Osteocyte (in vitro differentiated cells): ENCODE measurements at regions not wholly inside any gene's neighbourhood (a gene's known extent, or its start where the extent isn't known, plus 50 kb on each side); places are given as distances from the start of the nearest gene placed in this dataset.

Source experiments
- DNase-seq: peaks from one replicate; pipeline ENCODE4 v3.0.0; 2021; ENCODE audit warnings: mixed read lengths; ENCODE audit not compliant: unreplicated experiment; ENCODE audit errors: extremely low spot score
- H3K27ac Mint-ChIP-seq: one replicate; pipeline ENCODE4 v1.8.0; 2021; ENCODE audit warnings: mild to moderate bottlenecking, mixed read lengths; ENCODE audit not compliant: unreplicated experiment
- H3K27me3 Mint-ChIP-seq: one replicate; pipeline ENCODE4 v1.8.0; 2021; ENCODE audit warnings: mixed read lengths; ENCODE audit not compliant: unreplicated experiment
- H3K36me3 Mint-ChIP-seq: one replicate; pipeline ENCODE4 v1.8.0; 2021; ENCODE audit warnings: mixed read lengths; ENCODE audit not compliant: unreplicated experiment
- H3K4me1 Mint-ChIP-seq: one replicate; pipeline ENCODE4 v1.8.0; 2021; ENCODE audit warnings: mixed read lengths; ENCODE audit not compliant: unreplicated experiment
- H3K4me3 Mint-ChIP-seq: one replicate; pipeline ENCODE4 v1.8.0; 2021; ENCODE audit warnings: mild to moderate bottlenecking, moderate library complexity, mixed read lengths; ENCODE audit not compliant: unreplicated experiment
- H3K9me3 Mint-ChIP-seq: one replicate; pipeline ENCODE4 v1.8.0; 2021; ENCODE audit warnings: mixed read lengths; ENCODE audit not compliant: unreplicated experiment
- CTCF ChIP-seq: fragments of 200-600 bp; sonication (generic); IDR thresholded peaks from 2 replicates; pipeline ENCODE4 v1.5.0; 2021; ENCODE audit warnings: antibody characterized with exemption, mild to moderate bottlenecking, moderate library complexity

- peaks cover 7% of the 10 kb centered on the region for H3K4me1 Mint-ChIP-seq
- peaks cover 4% of the 10 kb centered on the region for H3K27me3 Mint-ChIP-seq
- H3K4me3 Mint-ChIP-seq, result no peak overlapping the region
- TF ChIP-seq CTCF, result no peak
- H3K27ac Mint-ChIP-seq, result no peak overlapping the region
- H3K36me3 Mint-ChIP-seq, result no peaks in the 10 kb centered on the region
- no peak for DNase-seq
- H3K9me3 Mint-ChIP-seq, result no peaks in the 10 kb centered on the region
Observed at GRCh38 chr10:132467464-132468149, 70.0 kb upstream of the INPP5A start.

DNA sequence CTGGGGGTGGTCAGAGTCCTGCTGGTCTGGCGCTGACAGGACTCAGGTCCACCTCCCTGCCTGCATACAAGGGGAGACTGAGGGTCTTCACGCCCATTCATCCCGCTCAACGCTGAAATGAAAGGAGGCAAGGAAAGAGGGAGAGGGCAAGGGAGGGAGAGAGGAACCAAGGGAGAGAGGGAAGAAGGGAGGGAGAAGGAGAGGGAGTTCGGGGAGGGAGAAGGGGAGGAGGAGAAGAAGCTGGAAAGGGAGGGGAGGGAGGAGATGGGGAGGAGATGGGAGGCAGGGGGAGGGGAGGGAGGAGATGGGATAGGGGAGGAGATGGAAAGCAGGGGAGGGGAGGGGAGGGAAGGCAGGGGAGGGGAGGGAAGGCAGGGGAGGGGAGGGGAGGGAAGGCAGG lies 69.4 kb upstream of the INPP5A start:
- TF ChIP-seq CTCF, result no peak

GRCh38 chr10:132468651-132469050 lies 68.9 kb upstream of the INPP5A start:
- DNase-seq, result no peak

More for the DNA sequence above, 69.4 kb upstream of the INPP5A start:
- H3K27ac Mint-ChIP-seq, result no peak overlapping the region
- H3K36me3 Mint-ChIP-seq, result no peaks in the 10 kb centered on the region
- no peak overlapping the region for H3K4me3 Mint-ChIP-seq
- H3K9me3 Mint-ChIP-seq, result no peaks in the 10 kb centered on the region
- no peak for DNase-seq
- peaks cover 5% of the 10 kb centered on the region for H3K27me3 Mint-ChIP-seq
- peaks cover 7% of the 10 kb centered on the region for H3K4me1 Mint-ChIP-seq

DNA sequence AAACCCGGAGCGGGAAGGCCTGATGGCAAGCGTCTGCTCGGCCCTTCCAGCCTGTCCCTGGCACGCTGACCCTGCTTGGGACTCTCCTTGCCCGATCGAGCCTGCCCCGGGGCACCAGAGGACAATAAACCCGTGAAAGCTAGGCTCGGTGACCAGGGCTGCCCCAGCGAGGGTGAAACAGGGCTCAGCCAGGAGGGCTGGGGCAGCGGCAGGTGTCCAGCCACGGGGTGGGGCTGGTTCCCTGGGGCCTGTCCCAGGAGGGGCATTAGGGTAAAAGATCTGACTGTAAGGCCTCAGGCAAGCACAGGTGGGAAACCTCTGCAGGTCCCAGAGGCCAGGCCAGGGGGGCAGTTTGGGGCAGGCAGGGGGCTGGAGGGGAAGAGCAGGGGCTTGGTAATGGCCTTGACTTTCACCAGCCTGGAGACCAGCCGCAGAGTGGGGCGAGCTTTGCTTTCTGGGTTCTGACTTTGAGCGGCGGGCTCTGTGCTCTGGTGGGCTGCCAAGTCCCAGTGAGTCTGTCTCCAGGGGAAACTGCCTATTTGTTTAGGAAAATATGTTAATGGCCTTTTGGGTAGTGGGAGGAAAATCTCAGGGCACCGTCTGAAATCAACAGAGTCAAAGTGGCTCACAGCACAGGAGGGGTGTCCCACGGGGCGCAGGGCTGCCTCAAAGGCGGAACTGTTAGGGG lies 68.2 kb upstream of the INPP5A start:
- no peak for DNase-seq
- Mint-ChIP-seq H3K4me1 (peaks cover 7% of the 10 kb centered on the region), H3K36me3 (no peaks in the 10 kb centered on the region), H3K27ac (no peak overlapping the region), H3K27me3 (peaks cover 11% of the 10 kb centered on the region), H3K9me3 (no peaks in the 10 kb centered on the region), H3K4me3 (no peak overlapping the region)
- TF ChIP-seq CTCF, result no peak

More at GRCh38 chr10:132468651-132469050, 68.9 kb upstream of the INPP5A start:
- Mint-ChIP-seq H3K9me3 (no peaks in the 10 kb centered on the region), H3K36me3 (no peaks in the 10 kb centered on the region), H3K27ac (no peak overlapping the region), H3K27me3 (peaks cover 9% of the 10 kb centered on the region), H3K4me1 (peaks cover 7% of the 10 kb centered on the region), H3K4me3 (no peak overlapping the region)
- no peak for TF ChIP-seq CTCF

DNA sequence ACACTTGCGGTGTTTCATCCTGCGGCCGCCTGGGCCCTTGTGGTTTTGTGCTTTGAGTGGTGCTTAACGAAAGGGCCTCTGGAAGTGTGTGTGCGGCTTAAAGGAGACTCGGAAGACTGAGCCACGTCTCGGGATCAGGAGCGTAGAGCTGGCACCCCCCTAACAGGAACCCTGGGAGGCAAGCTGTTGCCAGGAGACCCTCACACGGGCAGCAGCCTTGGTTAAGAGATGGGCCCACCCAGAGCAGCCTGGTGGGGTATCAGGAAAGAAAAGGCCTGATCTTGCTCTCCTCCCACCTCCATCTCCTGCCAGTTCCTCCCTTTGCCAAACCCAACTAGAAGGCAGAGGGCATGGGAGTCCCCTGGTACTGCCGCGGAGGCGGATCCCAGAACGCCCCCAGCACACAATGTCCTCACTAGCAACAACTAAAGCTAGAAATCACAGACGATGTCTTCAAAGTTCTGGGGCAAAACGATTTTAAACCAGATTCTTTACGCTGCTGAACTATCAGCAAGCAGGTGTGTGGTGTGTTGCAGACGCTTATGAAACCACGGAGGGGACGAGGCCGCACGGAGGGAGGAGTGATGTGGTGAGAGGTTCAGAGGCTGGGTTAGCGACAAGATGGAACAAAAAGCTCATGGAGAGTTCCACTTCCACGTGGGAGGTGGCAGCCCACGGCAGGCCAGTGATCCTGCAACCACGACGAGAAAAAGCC lies 67.0 kb upstream of the INPP5A start:
- no peak overlapping the region for H3K27ac Mint-ChIP-seq
- DNase-seq, result no peak
- H3K4me1 Mint-ChIP-seq, result peaks cover 7% of the 10 kb centered on the region
- H3K9me3 Mint-ChIP-seq, result no peaks in the 10 kb centered on the region
- H3K4me3 Mint-ChIP-seq, result no peak overlapping the region
- TF ChIP-seq CTCF, result no peak
- peaks cover 17% of the 10 kb centered on the region for H3K27me3 Mint-ChIP-seq
- no peaks in the 10 kb centered on the region for H3K36me3 Mint-ChIP-seq
